GM12878 (cell line): ENCODE measurements at regions not wholly inside any gene's neighbourhood (a gene's known extent, or its start where the extent isn't known, plus 50 kb on each side); places are given as distances from the start of the nearest gene placed in this dataset.

Source experiments
- ATAC-seq: fragments of 200-7000 bp; cut with Tn5 transposase; 3 replicates; pipeline ENCODE4 v1.9.1; 2020; ENCODE audit warnings: mild to moderate bottlenecking, moderate library complexity
- BruUV-seq: library from RNA; stranded (reverse); fragments of 400-500 nt; replicated peaks from 2 replicates; lab custom pipeline; 2021; lab: Mats Ljungman, UMichigan
- CTCF ChIA-PET: fragments of 300-600 bp; sonication (Branson Sonifier 250); formaldehyde crosslinking; extraction: SDS; loops from one replicate; lab custom pipeline; 2021; ENCODE audit warnings: inconsistent platforms; lab: Yijun Ruan, JAX
- POLR2A ChIA-PET: fragments of 350-600 bp; formaldehyde crosslinking; extraction: SDS; loops from one replicate; lab custom pipeline; 2021; ENCODE audit warnings: inconsistent platforms; lab: Charles Lee
- RAD21 ChIA-PET: fragments of 300-600 bp; sonication (Branson Sonifier 250); formaldehyde crosslinking; loops from one replicate; lab custom pipeline; 2023; ENCODE audit warnings: antibody characterized with exemption; ENCODE audit not compliant: unreplicated experiment; lab: Charles Lee
- SMC1A ChIA-PET: fragments of 300-600 bp; sonication (Branson Sonifier 250); formaldehyde crosslinking; loops from one replicate; lab custom pipeline; 2023; ENCODE audit not compliant: unreplicated experiment, uncharacterized antibody; lab: Charles Lee
- DNase-seq: peaks from one replicate; pipeline ENCODE4 v3.0.0-alpha.2; 2011; ENCODE audit warnings: low read depth, low spot score
- FAIRE-seq: peaks from 3 replicates; lab custom pipeline; 2011; peaks lifted over from hg19 to GRCh38; lab: Jason Lieb, UNC
- H2AFZ ChIP-seq: 2 replicates; pipeline ENCODE4 v1.6.0; 2011; ENCODE audit warnings: low read depth, low read length, control low read depth; ENCODE audit not compliant: control insufficient read depth
- H3K27ac ChIP-seq: 2 replicates; pipeline ENCODE4 v1.5.1; 2011; ENCODE audit warnings: control low read depth; ENCODE audit not compliant: control insufficient read depth, insufficient read depth
- H3K27me3 ChIP-seq, 2 experiments: replicated peaks in 1 of 2; 2 replicates each; pipeline versions ENCODE4 v1.6.0 to v1.6.1; 2011; ENCODE audit warnings: low read length in 1 of 2; ENCODE audit not compliant: control insufficient read depth in 2 of 2, insufficient read depth in 2 of 2
- H3K36me3 ChIP-seq, 2 experiments: 2 replicates each; pipeline ENCODE4 v1.5.1; 2011; ENCODE audit warnings: low read length in 1 of 2; ENCODE audit not compliant: control insufficient read depth in 2 of 2, insufficient read depth in 2 of 2
- H3K4me1 ChIP-seq: 2 replicates; pipeline ENCODE4 v1.6.1; 2011; ENCODE audit warnings: mild to moderate bottlenecking, low read length, moderate library complexity, mixed read lengths; ENCODE audit not compliant: control insufficient read depth, insufficient read depth
- H3K4me2 ChIP-seq: 2 replicates; pipeline ENCODE4 v1.6.0; 2011; ENCODE audit warnings: control low read depth; ENCODE audit not compliant: control insufficient read depth, insufficient read depth
- H3K4me3 ChIP-seq: fragments of 200-600 bp; sonication (generic); 2 replicates; pipeline ENCODE4 v1.5.1; 2016
- H3K79me2 ChIP-seq: 2 replicates; pipeline ENCODE4 v1.6.0; 2011; ENCODE audit warnings: low read length; ENCODE audit not compliant: control insufficient read depth, insufficient read depth
- H3K9ac ChIP-seq: 2 replicates; pipeline ENCODE4 v1.8.0; 2011; ENCODE audit warnings: low read length, control low read depth, mixed read lengths; ENCODE audit not compliant: control insufficient read depth, insufficient read depth
- H3K9me3 ChIP-seq: replicated peaks from 3 replicates; pipeline ENCODE4 v1.5.1; 2011; ENCODE audit warnings: mild to moderate bottlenecking, low read length; ENCODE audit not compliant: control insufficient read depth, insufficient read depth
- H4K20me1 ChIP-seq: 2 replicates; pipeline ENCODE4 v1.6.0; 2011; ENCODE audit not compliant: control insufficient read depth, insufficient read depth
- EED ChIP-seq: sonication (generic); IDR thresholded peaks from 2 replicates; pipeline ENCODE4 v1.6.1; 2016; ENCODE audit warnings: antibody characterized with exemption, low read depth
- FOS ChIP-seq: IDR thresholded peaks from 3 replicates; pipeline ENCODE4 v1.6.1; 2011; ENCODE audit warnings: borderline replicate concordance; ENCODE audit not compliant: insufficient read length; ENCODE audit errors: extremely low read depth
- FOXM1 ChIP-seq: IDR thresholded peaks from 2 replicates; pipeline ENCODE4 v1.6.1; 2012; ENCODE audit warnings: low read depth, mild to moderate bottlenecking, inconsistent platforms, low read length, moderate library complexity
- IRF4 ChIP-seq: IDR thresholded peaks from 2 replicates; pipeline ENCODE4 v1.6.1; 2011; ENCODE audit warnings: low read depth, low read length
- MTA2 ChIP-seq: fragments of 450-650 bp; IDR thresholded peaks from 2 replicates; pipeline ENCODE4 v1.6.1; 2016; ENCODE audit warnings: low read depth, mild to moderate bottlenecking, moderate library complexity
- NRF1 ChIP-seq: conservative IDR thresholded peaks from 2 replicates; pipeline ENCODE4 v1.6.1; 2011; ENCODE audit warnings: mild to moderate bottlenecking, low read depth, low read length, improper control_type of control experiment
- PAX5 ChIP-seq: IDR thresholded peaks from 2 replicates; pipeline ENCODE4 v1.6.1; 2011; ENCODE audit warnings: low read depth, low read length, borderline replicate concordance
- POLR2AphosphoS2 ChIP-seq: IDR thresholded peaks from 2 replicates; pipeline ENCODE4 v1.6.1; 2011; ENCODE audit warnings: low read depth, mild to moderate bottlenecking, low read length, improper control_type of control experiment, moderate library complexity
- REST ChIP-seq: IDR thresholded peaks from 2 replicates; pipeline ENCODE4 v1.6.1; 2012; ENCODE audit warnings: mild to moderate bottlenecking, low read depth, low read length
- SP1 ChIP-seq: IDR thresholded peaks from one replicate; pipeline ENCODE4 v1.6.1; 2011; ENCODE audit warnings: low read depth, low read length
- SPI1 ChIP-seq: IDR thresholded peaks from 2 replicates; pipeline ENCODE4 v1.6.1; 2011; ENCODE audit warnings: low read depth, mild to moderate bottlenecking, low read length, moderate library complexity, borderline replicate concordance; ENCODE audit not compliant: insufficient read depth
- SREBF1 ChIP-seq: IDR thresholded peaks from 2 replicates; pipeline ENCODE4 v1.6.1; 2012; ENCODE audit warnings: mild to moderate bottlenecking, low read length
- STAT1 ChIP-seq: fragments of 450-650 bp; conservative IDR thresholded peaks from 2 replicates; pipeline ENCODE4 v1.6.1; 2014; ENCODE audit warnings: antibody characterized with exemption, mild to moderate bottlenecking
- TBL1XR1 ChIP-seq: IDR thresholded peaks from 2 replicates; pipeline ENCODE4 v1.6.1; 2012; ENCODE audit warnings: low read depth, low read length, improper control_type of control experiment
- TCF12 ChIP-seq: IDR thresholded peaks from 2 replicates; pipeline ENCODE4 v1.6.1; 2011; ENCODE audit warnings: low read depth, mild to moderate bottlenecking, low read length
- ZNF217 ChIP-seq: fragments of 450-650 bp; IDR thresholded peaks from 2 replicates; pipeline ENCODE4 v1.6.1; 2017; ENCODE audit warnings: antibody characterized with exemption, mild to moderate bottlenecking
- WGBS: methylation state at CpG from one replicate; pipeline ENCODE4 v1.1.6; 2016; ENCODE audit warnings: low lambda C conversion rate; ENCODE audit not compliant: insufficient replicate concordance, insufficient coverage; ENCODE audit errors: missing lambda C conversion rate; 5-methylcytosine and 5-hydroxymethylcytosine counted together
- in situ Hi-C: fragments of 300-500 bp; cut with MboI; formaldehyde crosslinking; loops from 9 replicates; pipeline ENCODE4 v1.14.3; 2018; ENCODE audit warnings: mixed read lengths
- intact Hi-C: fragments of 100-400 bp; cut with micrococcal nuclease; formaldehyde crosslinking; loops from one replicate; pipeline ENCODE4 v1.14.2; 2022; ENCODE audit not compliant: unreplicated experiment

DNA sequence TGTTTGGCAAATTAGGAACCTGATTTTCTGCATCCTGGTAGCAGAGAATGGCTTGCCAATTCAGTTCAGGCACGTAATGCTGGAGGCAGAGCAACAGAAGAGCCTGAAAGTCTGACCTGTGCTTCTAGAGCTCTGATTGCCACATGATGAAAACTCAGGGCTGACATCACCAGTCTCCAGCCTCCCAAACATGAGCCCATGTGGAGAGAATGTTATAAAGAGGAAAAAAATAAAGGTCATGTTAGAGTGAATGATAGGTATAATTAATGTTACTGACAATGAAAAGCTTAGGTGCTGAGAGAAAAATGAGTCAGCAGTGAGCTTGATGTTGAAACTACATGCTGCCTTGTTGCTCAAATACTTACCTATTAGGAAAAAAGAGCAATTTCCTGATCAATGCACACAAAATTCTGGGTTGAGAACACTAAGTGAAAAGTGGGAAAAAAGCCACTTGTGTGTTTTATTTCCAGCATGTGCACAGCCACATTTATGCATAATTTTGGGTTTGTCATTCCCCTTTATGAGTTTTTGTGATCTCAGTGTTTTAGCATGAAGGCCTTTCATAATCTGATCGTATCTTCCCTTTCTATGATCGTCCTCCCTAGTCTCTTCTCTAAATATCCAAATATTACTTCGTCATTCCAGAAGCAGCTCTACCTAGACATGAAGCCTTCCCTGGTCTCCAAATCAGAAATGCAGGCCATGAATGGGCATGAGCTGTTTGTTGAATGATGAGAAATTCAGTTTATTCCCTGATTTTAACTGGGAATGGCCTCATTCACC lies 113.3 kb upstream of the CPEB2 start:
- WGBS: 38% methylated on average over 4 of the region's 4 CpGs
- DNase-seq (no peak), ATAC-seq (no peak)
- in situ Hi-C loops: no loop called here
- CTCF ChIA-PET: interaction anchor here (0.6 kb wide), 2 partner anchors 27 to 203 kb away, joined by 3 read pairs; no protein-coding TSS in a partner anchor
- H3K4me1 ChIP-seq: no peaks in the 10 kb centered on the region
- no peaks in the 10 kb centered on the region for H4K20me1 ChIP-seq
- no peaks in the 10 kb centered on the region for H3K36me3 ChIP-seq
- TF ChIP-seq ZNF217 (no peak), SP1 (no peak), SREBF1 (no peak), SPI1 (no peak), MTA2 (no peak), POLR2AphosphoS2 (no peak)
- TF ChIP-seq, all 136 proteins: peak for 0
- ChIA-PET RAD21 (interaction anchor here (0.6 kb wide), 1 partner anchor 56 kb away, joined by 3 read pairs; no protein-coding TSS in a partner anchor), POLR2A (interaction anchor here (0.5 kb wide), 1 partner anchor 117 kb away, joined by 4 read pairs; no protein-coding TSS in a partner anchor), SMC1A (no interaction called here)
- Histone ChIP-seq H3K4me2 (no peak overlapping the region), H3K9me3 (no peaks in the 10 kb centered on the region; the same call in 2 of the 3 replicates), H3K27ac (no peak overlapping the region), H2AFZ (no peak overlapping the region), H3K27me3 (no peaks in the 10 kb centered on the region), H3K79me2 (no peaks in the 10 kb centered on the region), H3K9ac (no peak overlapping the region), H3K4me3 (no peak overlapping the region)
- FAIRE-seq: no peak
- BruUV-seq: no TSS peak
- intact Hi-C loops: no loop called here

- intact Hi-C loops: no loop called here
- no peak for TF ChIP-seq NRF1
- TF ChIP-seq FOXM1: no peak
- no peak for TF ChIP-seq FOS
- no peak for TF ChIP-seq PAX5
- no peak for TF ChIP-seq TCF12
- no peak for TF ChIP-seq REST
- TF ChIP-seq EED: no peak
- TF ChIP-seq IRF4: no peak
- TF ChIP-seq TBL1XR1: no peak
- TF ChIP-seq STAT1: no peak
- WGBS: 84% methylated on average over 3 of the region's 3 CpGs
- Histone ChIP-seq H3K36me3 (no peaks in the 10 kb centered on the region), H3K9ac (no peak overlapping the region), H3K4me3 (no peak overlapping the region), H3K4me1 (no peaks in the 10 kb centered on the region), H2AFZ (no peak overlapping the region), H3K79me2 (no peaks in the 10 kb centered on the region), H3K27me3 (no peaks in the 10 kb centered on the region), H3K27ac (no peak overlapping the region), H3K4me2 (no peak overlapping the region), H3K9me3 (no peaks in the 10 kb centered on the region; the same call in 2 of the 3 replicates), H4K20me1 (no peaks in the 10 kb centered on the region)
- ChIA-PET CTCF (no interaction called here), POLR2A (no interaction called here), SMC1A (interaction anchor here (1.2 kb wide), 1 partner anchor 32 kb away, joined by 3 read pairs; no protein-coding TSS in a partner anchor), RAD21 (no interaction called here)
- FAIRE-seq (no peak), DNase-seq (no peak), ATAC-seq (no peak)
- BruUV-seq: no TSS peak
- in situ Hi-C loops: no loop called here
These were observed 109.7 kb upstream of the CPEB2 start for GRCh38 chr4:14892563-14892962.
